ENCODE measurements at regions not wholly inside any gene's neighbourhood (a gene's known extent, or its start where the extent isn't known, plus 50 kb on each side); places are given as distances from the start of the nearest gene placed in this dataset.

DNA sequence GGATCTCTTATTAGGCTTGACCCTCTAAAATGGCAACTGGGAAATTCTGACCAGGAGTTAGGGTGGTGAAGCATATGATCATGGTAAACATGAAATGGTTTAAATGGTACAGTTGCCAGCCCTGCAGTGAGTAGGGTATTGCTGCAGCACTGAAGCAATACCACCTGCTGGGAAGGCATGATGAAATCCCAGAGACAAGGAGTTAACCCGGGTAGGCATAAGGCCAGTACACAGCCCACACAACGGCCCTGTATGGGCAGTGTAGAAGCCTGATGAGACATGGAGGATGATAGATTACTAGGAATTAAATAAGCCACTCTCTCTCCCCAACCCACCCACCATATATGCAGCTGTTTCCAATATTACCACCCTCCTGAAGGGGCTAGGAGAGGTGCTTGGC is 197.4 kb upstream of the MOCS1 start:
- no peak for DNase-seq (ENCODE audit: low spot score)
- no peaks in the 10 kb centered on the region for H3K27me3 ChIP-seq (ENCODE audit: control insufficient read depth in 4 of 4, insufficient read depth in 4 of 4, low read length in 3 of 4)
- no peaks in the 10 kb centered on the region for H3K4me1 ChIP-seq (ENCODE audit: control insufficient read depth in 4 of 4, insufficient read depth in 4 of 4, low read length in 3 of 4)
- H3K9ac ChIP-seq (ENCODE audit: low read depth in 1 of 2, low read length in 2 of 2) = no peak overlapping the region
- 68% methylated on average over 2 of the region's 2 CpGs for WGBS
- H3K9me3 ChIP-seq (ENCODE audit: control insufficient read depth in 4 of 4, low read length in 3 of 4) = peaks cover 0 to 2% (median 0%) of the 10 kb centered on the region in 4 donors
- H3K27ac ChIP-seq (ENCODE audit: low read depth in 1 of 2, low read length in 2 of 2) = no peak overlapping the region
- TF ChIP-seq FOXA1 (IDR thresholded peaks at IDR 0.05) (no peak), NR2F2 (IDR thresholded peaks at IDR 0.05) (no peak), HNF4G (IDR thresholded peaks at IDR 0.05) (no peak), GABPA (IDR thresholded peaks at IDR 0.05 in 1 of 2, conservative IDR thresholded peaks at IDR 0.05 in 1 of 2) (no peak), FOXA2 (IDR thresholded peaks at IDR 0.05) (no peak), RXRA (IDR thresholded peaks at IDR 0.05) (no peak), RAD21 (IDR thresholded peaks at IDR 0.05) (no peak), YY1 (IDR thresholded peaks at IDR 0.05) (no peak), SP1 (IDR thresholded peaks at IDR 0.05) (no peak), JUND (IDR thresholded peaks at IDR 0.05) (no peak)
- TF ChIP-seq, protein P1, sequence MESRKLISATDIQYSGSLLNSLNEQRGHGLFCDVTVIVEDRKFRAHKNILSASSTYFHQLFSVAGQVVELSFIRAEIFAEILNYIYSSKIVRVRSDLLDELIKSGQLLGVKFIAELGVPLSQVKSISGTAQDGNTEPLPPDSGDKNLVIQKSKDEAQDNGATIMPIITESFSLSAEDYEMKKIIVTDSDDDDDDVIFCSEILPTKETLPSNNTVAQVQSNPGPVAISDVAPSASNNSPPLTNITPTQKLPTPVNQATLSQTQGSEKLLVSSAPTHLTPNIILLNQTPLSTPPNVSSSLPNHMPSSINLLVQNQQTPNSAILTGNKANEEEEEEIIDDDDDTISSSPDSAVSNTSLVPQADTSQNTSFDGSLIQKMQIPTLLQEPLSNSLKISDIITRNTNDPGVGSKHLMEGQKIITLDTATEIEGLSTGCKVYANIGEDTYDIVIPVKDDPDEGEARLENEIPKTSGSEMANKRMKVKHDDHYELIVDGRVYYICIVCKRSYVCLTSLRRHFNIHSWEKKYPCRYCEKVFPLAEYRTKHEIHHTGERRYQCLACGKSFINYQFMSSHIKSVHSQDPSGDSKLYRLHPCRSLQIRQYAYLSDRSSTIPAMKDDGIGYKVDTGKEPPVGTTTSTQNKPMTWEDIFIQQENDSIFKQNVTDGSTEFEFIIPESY (IDR thresholded peaks at IDR 0.05) = no peak
- TF ChIP-seq, protein P2, sequence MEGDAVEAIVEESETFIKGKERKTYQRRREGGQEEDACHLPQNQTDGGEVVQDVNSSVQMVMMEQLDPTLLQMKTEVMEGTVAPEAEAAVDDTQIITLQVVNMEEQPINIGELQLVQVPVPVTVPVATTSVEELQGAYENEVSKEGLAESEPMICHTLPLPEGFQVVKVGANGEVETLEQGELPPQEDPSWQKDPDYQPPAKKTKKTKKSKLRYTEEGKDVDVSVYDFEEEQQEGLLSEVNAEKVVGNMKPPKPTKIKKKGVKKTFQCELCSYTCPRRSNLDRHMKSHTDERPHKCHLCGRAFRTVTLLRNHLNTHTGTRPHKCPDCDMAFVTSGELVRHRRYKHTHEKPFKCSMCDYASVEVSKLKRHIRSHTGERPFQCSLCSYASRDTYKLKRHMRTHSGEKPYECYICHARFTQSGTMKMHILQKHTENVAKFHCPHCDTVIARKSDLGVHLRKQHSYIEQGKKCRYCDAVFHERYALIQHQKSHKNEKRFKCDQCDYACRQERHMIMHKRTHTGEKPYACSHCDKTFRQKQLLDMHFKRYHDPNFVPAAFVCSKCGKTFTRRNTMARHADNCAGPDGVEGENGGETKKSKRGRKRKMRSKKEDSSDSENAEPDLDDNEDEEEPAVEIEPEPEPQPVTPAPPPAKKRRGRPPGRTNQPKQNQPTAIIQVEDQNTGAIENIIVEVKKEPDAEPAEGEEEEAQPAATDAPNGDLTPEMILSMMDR (IDR thresholded peaks at IDR 0.05; ENCODE audit: low read depth, low read length, missing input control) = no peak
- TF ChIP-seq, protein P3, sequence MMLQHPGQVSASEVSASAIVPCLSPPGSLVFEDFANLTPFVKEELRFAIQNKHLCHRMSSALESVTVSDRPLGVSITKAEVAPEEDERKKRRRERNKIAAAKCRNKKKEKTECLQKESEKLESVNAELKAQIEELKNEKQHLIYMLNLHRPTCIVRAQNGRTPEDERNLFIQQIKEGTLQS (IDR thresholded peaks at IDR 0.05) = no peak
- no peaks in the 10 kb centered on the region for H3K36me3 ChIP-seq (ENCODE audit: control insufficient read depth in 4 of 4, insufficient read depth in 3 of 4, low read depth in 1 of 4, low read length in 3 of 4)
- no peak overlapping the region for H3K4me3 ChIP-seq (ENCODE audit: low read depth in 1 of 3, low read length in 3 of 3)

DNA sequence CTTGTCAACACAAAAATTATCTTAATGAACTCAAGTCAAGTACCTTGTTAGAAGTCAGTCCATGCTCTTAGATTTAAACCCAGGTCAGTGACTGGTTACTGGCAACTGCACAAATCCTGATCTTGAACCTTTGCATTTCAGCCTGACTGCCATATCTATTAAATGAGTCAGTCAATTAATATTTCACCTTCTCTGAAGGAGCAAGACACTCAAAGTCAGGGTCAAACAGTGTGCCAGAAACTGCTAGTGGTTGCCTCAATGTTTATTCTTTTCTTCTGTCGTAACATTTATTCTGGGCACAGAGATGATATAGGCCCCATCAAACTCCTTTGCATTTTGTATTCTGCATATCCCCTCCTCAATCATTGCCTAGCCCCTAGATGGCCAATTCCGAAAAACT is 193.9 kb upstream of the MOCS1 start:
- DNase-seq (ENCODE audit: low spot score) = no peak
- 84% methylated on average over 2 of the region's 2 CpGs for WGBS
- no peak overlapping the region for H3K27ac ChIP-seq (ENCODE audit: low read depth in 1 of 2, low read length in 2 of 2)
- H3K9me3 ChIP-seq (ENCODE audit: control insufficient read depth in 4 of 4, low read length in 3 of 4) = no peaks in the 10 kb centered on the region
- no peaks in the 10 kb centered on the region for H3K36me3 ChIP-seq (ENCODE audit: control insufficient read depth in 4 of 4, insufficient read depth in 3 of 4, low read depth in 1 of 4, low read length in 3 of 4)
- H3K27me3 ChIP-seq (ENCODE audit: control insufficient read depth in 4 of 4, insufficient read depth in 4 of 4, low read length in 3 of 4) = no peaks in the 10 kb centered on the region
- no peak overlapping the region for H3K9ac ChIP-seq (ENCODE audit: low read depth in 1 of 2, low read length in 2 of 2)
- TF ChIP-seq GABPA (IDR thresholded peaks at IDR 0.05 in 1 of 2, conservative IDR thresholded peaks at IDR 0.05 in 1 of 2) (no peak), NR2F2 (IDR thresholded peaks at IDR 0.05) (no peak), YY1 (IDR thresholded peaks at IDR 0.05) (no peak), RXRA (IDR thresholded peaks at IDR 0.05) (no peak), EGR1 (IDR thresholded peaks at IDR 0.05; ENCODE audit: low read depth in 2 of 2) (no peak), HNF4A (conservative IDR thresholded peaks at IDR 0.05) (no peak)
- TF ChIP-seq, protein P2 (IDR thresholded peaks at IDR 0.05; ENCODE audit: low read depth, low read length, missing input control) = no peak
- TF ChIP-seq, protein P4, sequence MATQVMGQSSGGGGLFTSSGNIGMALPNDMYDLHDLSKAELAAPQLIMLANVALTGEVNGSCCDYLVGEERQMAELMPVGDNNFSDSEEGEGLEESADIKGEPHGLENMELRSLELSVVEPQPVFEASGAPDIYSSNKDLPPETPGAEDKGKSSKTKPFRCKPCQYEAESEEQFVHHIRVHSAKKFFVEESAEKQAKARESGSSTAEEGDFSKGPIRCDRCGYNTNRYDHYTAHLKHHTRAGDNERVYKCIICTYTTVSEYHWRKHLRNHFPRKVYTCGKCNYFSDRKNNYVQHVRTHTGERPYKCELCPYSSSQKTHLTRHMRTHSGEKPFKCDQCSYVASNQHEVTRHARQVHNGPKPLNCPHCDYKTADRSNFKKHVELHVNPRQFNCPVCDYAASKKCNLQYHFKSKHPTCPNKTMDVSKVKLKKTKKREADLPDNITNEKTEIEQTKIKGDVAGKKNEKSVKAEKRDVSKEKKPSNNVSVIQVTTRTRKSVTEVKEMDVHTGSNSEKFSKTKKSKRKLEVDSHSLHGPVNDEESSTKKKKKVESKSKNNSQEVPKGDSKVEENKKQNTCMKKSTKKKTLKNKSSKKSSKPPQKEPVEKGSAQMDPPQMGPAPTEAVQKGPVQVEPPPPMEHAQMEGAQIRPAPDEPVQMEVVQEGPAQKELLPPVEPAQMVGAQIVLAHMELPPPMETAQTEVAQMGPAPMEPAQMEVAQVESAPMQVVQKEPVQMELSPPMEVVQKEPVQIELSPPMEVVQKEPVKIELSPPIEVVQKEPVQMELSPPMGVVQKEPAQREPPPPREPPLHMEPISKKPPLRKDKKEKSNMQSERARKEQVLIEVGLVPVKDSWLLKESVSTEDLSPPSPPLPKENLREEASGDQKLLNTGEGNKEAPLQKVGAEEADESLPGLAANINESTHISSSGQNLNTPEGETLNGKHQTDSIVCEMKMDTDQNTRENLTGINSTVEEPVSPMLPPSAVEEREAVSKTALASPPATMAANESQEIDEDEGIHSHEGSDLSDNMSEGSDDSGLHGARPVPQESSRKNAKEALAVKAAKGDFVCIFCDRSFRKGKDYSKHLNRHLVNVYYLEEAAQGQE (IDR thresholded peaks at IDR 0.05) = no peak
- no peaks in the 10 kb centered on the region for H3K4me1 ChIP-seq (ENCODE audit: control insufficient read depth in 4 of 4, insufficient read depth in 4 of 4, low read length in 3 of 4)
- no peak overlapping the region for H3K4me3 ChIP-seq (ENCODE audit: low read depth in 1 of 3, low read length in 3 of 3)
